ENCODE measurements at regions not wholly inside any gene's neighbourhood (a gene's known extent, or its start where the extent isn't known, plus 50 kb on each side); places are given as distances from the start of the nearest gene placed in this dataset.

DNA sequence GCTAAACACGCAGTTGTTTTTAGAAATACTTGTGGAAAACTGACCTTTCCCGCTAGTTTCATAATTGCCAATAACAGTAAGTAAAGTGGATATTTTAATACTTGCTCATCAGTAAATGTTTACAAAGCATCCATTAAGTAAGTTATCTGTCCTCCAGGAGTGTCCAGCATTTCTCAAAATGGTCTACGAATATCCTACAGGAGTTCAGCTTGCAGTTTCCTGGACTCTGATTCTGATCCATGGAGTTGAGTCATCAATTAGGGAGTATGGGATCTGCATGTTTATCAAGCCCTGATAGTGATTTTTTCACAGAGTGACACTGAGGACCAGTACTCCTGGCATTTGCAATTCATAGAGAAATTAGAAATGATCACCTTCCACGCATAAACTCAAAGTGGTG, 325.2 kb upstream of the AADAT start:
- TF ChIP-seq YY1 (IDR thresholded peaks at IDR 0.05; ENCODE audit: low read depth, low read length) (no peak), CEBPB (IDR thresholded peaks at IDR 0.05; ENCODE audit: low read depth, low read length) (no peak), NRF1 (IDR thresholded peaks at IDR 0.05; ENCODE audit: low read depth, low read length) (no peak), PHF8 (conservative IDR thresholded peaks at IDR 0.05; ENCODE audit: low read depth, low read length) (no peak), POLR2AphosphoS5 (IDR thresholded peaks at IDR 0.05; ENCODE audit: low read depth, low read length) (no peak), BACH1 (IDR thresholded peaks at IDR 0.05; ENCODE audit: low read length) (no peak)
- TF ChIP-seq, protein P1, sequence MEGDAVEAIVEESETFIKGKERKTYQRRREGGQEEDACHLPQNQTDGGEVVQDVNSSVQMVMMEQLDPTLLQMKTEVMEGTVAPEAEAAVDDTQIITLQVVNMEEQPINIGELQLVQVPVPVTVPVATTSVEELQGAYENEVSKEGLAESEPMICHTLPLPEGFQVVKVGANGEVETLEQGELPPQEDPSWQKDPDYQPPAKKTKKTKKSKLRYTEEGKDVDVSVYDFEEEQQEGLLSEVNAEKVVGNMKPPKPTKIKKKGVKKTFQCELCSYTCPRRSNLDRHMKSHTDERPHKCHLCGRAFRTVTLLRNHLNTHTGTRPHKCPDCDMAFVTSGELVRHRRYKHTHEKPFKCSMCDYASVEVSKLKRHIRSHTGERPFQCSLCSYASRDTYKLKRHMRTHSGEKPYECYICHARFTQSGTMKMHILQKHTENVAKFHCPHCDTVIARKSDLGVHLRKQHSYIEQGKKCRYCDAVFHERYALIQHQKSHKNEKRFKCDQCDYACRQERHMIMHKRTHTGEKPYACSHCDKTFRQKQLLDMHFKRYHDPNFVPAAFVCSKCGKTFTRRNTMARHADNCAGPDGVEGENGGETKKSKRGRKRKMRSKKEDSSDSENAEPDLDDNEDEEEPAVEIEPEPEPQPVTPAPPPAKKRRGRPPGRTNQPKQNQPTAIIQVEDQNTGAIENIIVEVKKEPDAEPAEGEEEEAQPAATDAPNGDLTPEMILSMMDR (IDR thresholded peaks at IDR 0.05; ENCODE audit: control extremely low read depth in 1 of 3, insufficient read depth in 1 of 3, low read depth in 1 of 3, low read length in 3 of 3) = no peak
